ENCODE measurements at regions not wholly inside any gene's neighbourhood (a gene's known extent, or its start where the extent isn't known, plus 50 kb on each side); places are given as distances from the start of the nearest gene placed in this dataset.
"Not testable (repeated sequence)": the region's sequence is repeated elsewhere in the genome, so short reads cannot be mapped to it uniquely, and the experiment has no call there.

GRCh38 chr20:50330504-50331313, 140.1 kb downstream of the CEBPB start:
- no peak for DNase-seq

DNA sequence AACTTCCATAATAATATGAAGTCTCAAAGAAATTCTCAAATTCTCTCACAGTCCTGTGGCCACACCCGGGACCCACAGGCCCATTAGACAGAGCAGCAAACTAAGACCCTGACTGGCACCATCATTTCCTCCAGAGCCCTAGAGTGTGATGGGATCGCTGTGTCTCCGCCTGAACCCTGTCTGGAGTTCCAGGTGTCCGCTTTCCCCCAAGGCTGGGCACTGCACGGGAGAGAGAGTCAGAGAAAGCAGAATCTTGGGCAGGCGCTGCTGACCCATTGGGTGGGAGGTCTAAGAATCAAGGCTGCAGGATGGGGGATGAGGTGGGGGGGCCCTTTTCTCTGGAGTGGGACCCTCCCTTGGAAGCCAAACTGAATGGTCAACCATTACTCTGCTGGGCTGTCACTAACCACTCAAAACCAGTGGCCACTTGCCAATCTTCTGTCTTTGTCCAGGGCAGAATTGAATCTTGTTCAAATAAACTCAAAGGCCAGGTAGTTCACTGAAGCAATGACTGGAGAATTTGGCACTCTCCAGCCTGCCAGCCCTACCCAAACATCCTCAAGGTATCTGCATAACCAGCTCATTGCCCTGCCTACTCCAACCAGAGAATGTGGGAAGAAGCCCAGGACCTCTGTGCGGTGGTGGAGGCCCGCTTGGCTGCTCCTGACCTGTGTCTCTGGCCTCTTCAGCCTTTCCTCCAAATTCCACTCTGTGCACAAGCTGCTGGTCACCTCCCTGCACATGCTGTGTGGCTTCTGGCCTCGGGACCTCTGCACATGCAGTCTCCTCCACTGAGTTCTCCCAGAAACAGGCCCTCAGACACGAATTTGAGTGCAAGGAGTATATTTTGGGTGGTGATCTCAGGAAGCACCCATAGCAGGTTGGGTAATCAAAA, 141.1 kb downstream of the CEBPB start:
- no peak for DNase-seq

- DNase-seq: no peak
These were observed 141.9 kb downstream of the CEBPB start for GRCh38 chr20:50332491-50332980.

DNA sequence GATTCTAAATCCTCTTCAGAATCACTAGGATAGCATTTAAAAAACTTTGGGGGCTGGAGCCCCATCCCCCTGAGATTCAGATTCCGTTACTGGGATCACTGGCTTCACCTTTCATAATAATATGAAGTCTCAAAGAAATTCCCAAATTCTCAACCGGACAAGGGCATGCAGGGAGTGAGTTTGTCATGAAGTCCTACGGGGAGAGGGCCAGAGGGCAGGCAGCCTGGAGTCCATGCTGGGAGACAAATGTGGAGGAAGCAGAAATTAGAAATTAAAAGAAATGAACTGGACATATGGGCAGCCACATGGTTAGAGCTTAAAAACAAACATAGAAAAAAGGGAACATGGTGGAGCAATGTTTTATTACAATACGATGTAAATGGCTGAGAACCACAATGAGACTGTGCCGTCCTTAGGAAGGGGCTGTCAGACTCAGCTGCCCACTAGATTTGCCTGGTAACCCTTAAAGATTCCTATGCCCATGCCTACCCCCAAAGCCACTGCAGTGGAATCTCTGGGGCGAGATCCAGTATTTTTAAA, 142.6 kb downstream of the CEBPB start:
- no peak for DNase-seq

- no peak for DNase-seq
These were observed 143.2 kb downstream of the CEBPB start for GRCh38 chr20:50333812-50334211.

DNA sequence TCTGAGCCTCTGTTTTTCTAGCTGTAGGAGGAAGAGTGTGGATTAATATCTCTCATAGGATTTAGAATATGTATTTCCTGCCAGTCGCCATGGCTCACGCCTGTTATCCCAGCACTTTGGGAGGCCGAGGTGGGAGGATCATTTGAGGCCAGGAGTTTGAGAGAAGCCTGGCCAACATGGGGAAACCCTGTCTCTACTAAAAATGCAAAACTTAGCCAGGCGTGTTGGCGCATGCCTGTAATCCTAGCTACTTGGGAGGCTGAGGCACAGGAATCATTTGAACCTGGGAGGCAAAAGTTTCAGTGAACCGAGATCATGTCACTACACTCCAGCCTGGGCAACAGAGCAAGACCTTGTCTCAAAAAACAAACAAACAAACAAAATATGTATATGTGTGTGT, 143.9 kb downstream of the CEBPB start:
- not testable (repeated sequence) for DNase-seq

DNA sequence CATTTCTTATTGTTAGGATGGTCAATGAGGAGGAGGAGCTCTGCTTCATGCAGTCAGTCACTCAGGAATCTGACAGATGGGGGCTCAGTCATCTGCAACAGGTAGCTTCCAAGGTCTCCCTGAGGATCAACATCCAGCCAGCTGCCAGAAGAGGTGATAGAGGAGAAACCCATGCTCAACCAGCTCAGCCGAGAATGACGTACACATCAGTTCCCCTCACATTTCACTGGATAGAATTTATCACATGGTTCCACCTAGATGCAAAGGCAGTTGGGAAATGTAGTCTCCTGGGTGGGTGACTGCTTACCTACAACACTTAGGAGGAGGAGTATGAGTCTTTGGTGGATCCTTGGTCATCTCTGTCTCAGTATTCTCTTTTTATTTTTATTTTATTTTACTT, 144.5 kb downstream of the CEBPB start:
- DNase-seq: no peak

DNA sequence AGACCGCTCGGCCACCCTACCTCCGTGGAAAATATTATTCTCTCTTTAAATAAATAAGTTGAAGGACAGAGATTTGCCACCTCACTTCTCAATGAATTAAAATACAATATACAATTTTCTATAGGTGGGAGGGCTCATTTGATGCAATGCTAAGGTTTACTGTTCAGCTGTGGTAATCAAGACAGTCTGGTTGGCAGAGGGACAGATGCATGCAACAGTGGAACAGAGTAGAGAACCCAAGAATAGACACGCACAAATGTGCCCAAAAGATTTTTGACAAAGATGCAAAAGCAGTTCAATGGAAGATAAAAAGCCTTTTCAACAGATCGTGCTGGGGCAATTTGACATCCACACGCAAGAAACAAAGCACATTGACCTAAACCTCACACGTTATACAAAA, 145.2 kb downstream of the CEBPB start:
- DNase-seq: no peak

DNA sequence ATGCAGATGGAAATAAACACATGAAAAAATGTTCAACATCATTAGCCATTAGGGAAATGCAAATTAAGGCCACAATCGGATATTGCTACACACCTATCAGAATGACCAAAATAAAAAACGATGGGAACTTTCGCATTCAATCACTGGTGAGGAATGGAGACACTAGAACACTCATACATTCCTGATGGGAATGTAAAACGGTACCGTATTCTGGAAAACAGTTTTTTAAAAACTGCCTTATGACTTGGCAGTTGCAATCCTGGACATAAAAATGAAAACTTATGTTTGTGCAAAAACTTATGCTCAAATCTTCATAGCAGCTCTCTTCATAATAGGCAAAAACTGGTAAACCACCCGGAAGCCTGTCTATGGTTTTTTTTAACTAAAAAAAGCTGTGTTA, 146.0 kb downstream of the CEBPB start:
- no peak for DNase-seq

DNA sequence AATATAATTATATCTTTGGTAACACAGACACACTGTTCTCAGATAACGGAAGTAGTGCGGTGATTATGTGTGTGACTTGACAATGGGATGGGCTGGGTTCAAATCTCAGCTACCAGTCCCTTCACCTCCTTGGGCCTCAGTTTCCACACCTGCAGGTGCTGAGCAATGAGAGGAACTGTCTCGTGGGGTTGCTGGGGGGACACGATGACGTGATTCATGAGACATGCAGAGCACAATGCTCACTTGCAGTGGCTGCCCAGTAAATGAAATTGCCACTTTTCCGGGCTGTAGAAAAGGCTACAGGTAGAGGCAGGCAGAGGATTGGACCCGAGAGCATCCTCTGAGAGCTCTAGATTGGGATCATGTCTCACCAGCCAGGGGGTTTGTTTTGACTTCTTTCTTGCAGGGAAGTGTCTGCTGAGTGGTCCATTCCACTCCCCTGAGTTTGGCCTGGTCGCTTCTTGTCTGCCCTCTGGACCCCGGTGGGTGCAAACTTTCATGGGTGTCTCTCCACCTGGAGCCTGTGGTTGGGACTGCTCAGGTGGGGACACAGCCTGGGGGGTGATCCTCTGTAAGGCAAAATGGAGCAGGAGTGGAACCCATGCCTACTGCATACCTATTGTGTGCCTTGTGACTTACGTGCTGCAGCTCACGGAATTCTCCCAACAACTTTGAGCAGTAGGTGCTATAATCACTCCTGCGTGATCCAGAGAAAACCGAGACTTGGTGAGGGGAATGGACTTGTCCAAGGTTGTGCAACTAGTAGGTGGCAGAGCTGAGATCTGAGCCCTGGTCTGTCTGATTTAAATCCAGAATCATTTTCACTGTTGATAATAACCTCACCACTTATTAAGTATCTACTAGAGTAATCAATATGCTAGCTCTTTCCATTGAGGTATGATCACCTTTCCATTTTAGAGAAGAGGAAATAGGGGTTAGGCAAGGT, 147.2 kb downstream of the CEBPB start:
- no peak for DNase-seq

DNA sequence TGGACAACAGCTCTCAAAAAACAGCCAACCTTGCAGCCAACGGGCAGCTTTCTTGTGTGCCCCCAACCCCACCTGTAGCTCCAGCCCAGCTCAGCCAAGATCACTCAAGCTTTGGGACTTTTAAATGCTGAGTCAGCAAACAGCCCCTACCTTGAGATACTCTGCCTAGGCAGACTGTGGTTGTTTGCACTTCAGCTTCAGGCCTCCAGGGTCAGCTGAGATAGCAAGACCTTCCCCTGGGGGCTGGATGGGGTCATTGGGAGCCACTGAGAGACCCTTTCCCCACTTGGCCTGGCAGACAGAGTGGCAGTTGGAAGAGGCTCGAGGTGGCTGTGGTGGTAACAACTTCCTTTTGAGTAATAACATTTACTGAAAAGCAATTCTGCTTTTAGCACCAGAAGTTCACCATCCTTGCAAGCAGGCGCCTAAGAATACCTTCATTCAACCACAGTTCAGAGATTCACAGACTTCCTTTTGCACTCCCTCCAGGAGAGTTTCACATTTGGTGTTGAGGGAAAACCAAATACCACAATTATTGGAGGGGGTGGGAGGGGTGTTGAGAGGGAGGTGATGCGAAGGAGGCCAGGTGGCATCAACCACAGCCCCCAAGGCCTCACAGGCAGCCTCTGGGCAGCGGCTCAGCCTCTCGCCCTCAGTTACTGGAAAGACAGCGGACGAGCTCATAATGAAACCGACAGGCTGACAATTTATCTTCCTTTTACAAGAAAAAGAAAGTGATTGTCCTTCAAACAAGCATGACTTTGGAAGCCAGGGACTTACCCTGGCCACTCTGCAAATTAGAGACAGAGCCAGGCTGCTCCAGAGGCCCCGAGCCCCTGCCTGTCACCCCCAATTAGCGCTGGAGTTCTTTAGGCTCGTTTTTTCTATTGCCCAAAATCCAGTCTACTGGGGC, 148.1 kb downstream of the CEBPB start:
- DNase-seq: no peak

DNA sequence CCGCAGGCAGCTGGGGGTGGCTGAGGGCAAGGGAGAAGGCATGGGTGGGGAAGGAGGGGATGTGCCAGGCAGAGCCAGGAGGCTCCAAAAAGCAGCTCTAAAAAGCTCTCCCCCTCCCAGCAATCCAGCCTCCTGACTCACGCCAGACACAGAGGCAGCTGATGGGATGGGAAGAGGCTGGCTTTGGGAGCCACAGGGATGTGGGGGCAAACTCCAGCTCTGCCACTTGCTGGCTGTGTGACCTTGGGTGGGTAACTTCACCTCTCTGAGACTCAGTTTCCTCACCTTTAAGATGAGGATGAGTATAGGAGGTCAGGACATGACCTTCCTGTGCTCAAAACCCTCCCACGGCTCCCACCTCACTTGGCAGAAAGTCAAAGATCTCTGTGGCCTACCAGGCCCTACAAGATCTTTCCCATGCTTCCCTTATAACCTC, 148.9 kb downstream of the CEBPB start:
- no peak for DNase-seq

- DNase-seq: no peak
These were observed 149.9 kb downstream of the CEBPB start for GRCh38 chr20:50340541-50340940.

DNA sequence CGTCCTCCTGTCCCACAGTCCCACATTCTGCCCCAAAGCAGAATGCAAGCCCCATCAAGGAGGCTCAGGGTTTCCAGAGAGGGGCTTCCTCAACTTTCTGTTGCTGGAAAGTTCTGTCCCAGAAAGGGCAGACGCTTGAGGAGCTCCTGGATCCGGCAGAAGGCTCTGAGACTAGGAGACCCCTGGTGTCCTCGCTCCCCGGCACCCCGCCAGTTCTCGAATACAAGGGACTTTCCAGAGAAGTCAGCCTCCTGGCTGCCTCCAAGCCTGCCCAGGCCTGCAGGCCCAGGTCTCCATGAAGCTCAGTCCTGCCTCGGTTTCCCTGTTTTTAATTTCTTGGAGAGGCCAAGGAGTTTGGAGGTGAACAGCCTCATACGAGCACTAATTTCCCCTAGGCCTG, 150.4 kb downstream of the CEBPB start:
- no peak for DNase-seq

DNA sequence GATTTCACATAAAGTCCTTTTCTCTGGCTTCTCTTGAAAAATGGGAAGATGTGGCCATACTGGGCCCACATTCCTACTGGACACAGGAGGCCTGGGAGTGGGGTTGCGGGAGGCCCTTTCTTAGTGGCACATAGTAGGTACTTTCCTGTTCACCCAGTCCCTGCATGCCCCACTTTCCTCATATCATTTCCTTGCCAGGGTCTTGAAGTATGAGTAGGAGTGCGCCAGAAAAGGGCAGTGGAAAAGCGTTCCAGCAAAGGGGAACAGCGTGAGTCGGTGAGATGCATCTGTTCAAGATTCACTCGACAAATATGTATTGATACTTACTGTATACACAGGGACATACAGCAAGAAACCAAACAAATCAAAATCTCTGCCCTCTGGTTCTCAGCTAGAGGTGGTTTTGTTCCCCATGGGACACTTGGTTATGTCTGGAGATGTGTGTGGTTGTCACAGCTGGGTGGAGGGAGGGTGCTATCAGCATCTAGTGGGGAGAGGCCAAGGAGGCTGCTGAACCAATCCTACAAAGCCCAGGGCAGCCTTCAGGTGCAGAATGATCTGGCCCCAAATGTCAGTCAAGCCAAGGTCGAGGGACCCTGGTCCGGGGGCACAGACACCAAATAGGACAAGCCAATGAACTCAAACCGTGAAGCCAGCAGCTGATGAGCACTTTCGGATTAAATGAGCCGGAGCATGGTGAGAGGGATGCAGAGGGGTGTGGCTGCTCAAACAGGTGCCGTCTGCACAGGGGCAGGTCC, 151.4 kb downstream of the CEBPB start:
- DNase-seq: no peak

DNA sequence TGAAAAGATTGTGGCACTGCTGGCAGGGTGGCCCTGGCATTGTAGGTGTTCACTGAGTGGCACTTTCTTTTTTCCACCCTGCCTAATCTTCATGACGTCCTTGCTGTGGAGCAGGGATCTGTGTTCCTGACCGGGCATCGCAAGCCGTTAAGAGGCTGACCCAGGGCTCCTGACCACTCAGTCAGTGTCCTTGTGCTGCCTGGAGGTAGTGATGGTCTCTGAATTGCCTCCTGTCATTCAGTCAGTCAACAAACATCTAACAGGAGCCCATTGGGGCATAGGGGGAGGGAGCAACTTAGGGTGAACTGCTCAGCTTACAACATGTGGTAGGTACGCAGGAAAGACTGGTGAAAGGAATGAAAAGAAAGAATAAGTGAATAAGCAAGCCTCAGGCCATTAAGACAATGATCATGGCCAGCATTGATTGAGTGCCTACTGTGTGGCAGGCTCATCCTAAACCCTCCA, 152.0 kb downstream of the CEBPB start:
- DNase-seq: no peak

- no peak for DNase-seq
These were observed 152.5 kb downstream of the CEBPB start for GRCh38 chr20:50343125-50343489.

GRCh38 chr20:50343490-50344179, 153.0 kb downstream of the CEBPB start:
- no peak for DNase-seq

- no peak for DNase-seq
These were observed 153.8 kb downstream of the CEBPB start for GRCh38 chr20:50344232-50345071.

Data from NCI-H2081 treated with DMSO at 0.1 percent for 48 hours (cell line).